IPS-NIHi7 (cell line): ENCODE measurements at regions not wholly inside any gene's neighbourhood (a gene's known extent, or its start where the extent isn't known, plus 50 kb on each side); places are given as distances from the start of the nearest gene placed in this dataset.
"Not testable (repeated sequence)": the region's sequence is repeated elsewhere in the genome, so short reads cannot be mapped to it uniquely, and the experiment has no call there.

Experiments
- DNase-seq: peaks from one replicate; pipeline ENCODE4 v3.0.0; 2012; ENCODE audit warnings: mixed read lengths; ENCODE audit errors: extremely low spot score

GRCh38 chr12:77222336-77222735 is 157.0 kb upstream of the E2F7 start:
- no peak for DNase-seq

- DNase-seq: no peak
Measured at GRCh38 chr12:77220586-77220985, 155.2 kb upstream of the E2F7 start.

GRCh38 chr12:77218278-77218677 is 152.9 kb upstream of the E2F7 start:
- DNase-seq: no peak

GRCh38 chr12:77216136-77216535 is 150.8 kb upstream of the E2F7 start:
- DNase-seq: not testable (repeated sequence)

GRCh38 chr12:77214136-77214535 is 148.8 kb upstream of the E2F7 start:
- no peak for DNase-seq

- no peak for DNase-seq
Measured at GRCh38 chr12:77213319-77213718, 147.9 kb upstream of the E2F7 start.

- no peak for DNase-seq
Measured at GRCh38 chr12:77210724-77211123, 145.4 kb upstream of the E2F7 start.

- peak; percentile 46 for DNase-seq
Measured at GRCh38 chr12:77204083-77204482, 138.7 kb upstream of the E2F7 start.

- no peak for DNase-seq
Measured at GRCh38 chr12:77202457-77203060, 137.2 kb upstream of the E2F7 start.

- DNase-seq: no peak
Measured at GRCh38 chr12:77189901-77190416, 124.6 kb upstream of the E2F7 start.

- no peak for DNase-seq
Measured at GRCh38 chr12:77189458-77189857, 124.1 kb upstream of the E2F7 start.

- DNase-seq: peak; percentile 17
Measured at GRCh38 chr12:77179515-77179914, 114.1 kb upstream of the E2F7 start.

- DNase-seq: no peak
Measured at GRCh38 chr12:77167801-77168200, 102.4 kb upstream of the E2F7 start.

GRCh38 chr12:77166696-77167095 is 101.3 kb upstream of the E2F7 start:
- DNase-seq: no peak

- DNase-seq: no peak
Measured at GRCh38 chr12:77163074-77164038, 98.0 kb upstream of the E2F7 start.

GRCh38 chr12:77161944-77162343 is 96.6 kb upstream of the E2F7 start:
- DNase-seq: peak; percentile 31

GRCh38 chr12:77160931-77161330 is 95.6 kb upstream of the E2F7 start:
- no peak for DNase-seq

GRCh38 chr12:77153706-77154105 is 88.3 kb upstream of the E2F7 start:
- DNase-seq: no peak

GRCh38 chr12:77152623-77153193 is 87.3 kb upstream of the E2F7 start:
- DNase-seq: peak; percentile 22

- no peak for DNase-seq
Measured at GRCh38 chr12:77151030-77151429, 85.7 kb upstream of the E2F7 start.

GRCh38 chr12:77133566-77133965 is 68.2 kb upstream of the E2F7 start:
- peak; percentile 74 for DNase-seq

- DNase-seq: no peak
Measured at GRCh38 chr12:77131977-77132490, 66.7 kb upstream of the E2F7 start.
